K562 (cell line): ENCODE measurements at regions not wholly inside any gene's neighbourhood (a gene's known extent, or its start where the extent isn't known, plus 50 kb on each side); places are given as distances from the start of the nearest gene placed in this dataset.

Experiments used
- ELK1 ChIP-seq: sonication (generic); formaldehyde crosslinking; IDR thresholded peaks from 2 replicates; pipeline ENCODE4 v1.8.1; 2022; ENCODE audit warnings: missing genetic modification reagents
- HNRNPUL1 ChIP-seq: fragments of 200-400 bp; formaldehyde crosslinking; IDR thresholded peaks from 2 replicates; pipeline ENCODE4 v1.6.1; 2017; ENCODE audit warnings: low read length
- KLF16 ChIP-seq: IDR thresholded peaks from 2 replicates; pipeline ENCODE4 v1.6.1; 2016; ENCODE audit warnings: antibody characterized with exemption
- NFIC ChIP-seq: fragments of 450-650 bp; IDR thresholded peaks from 2 replicates; pipeline ENCODE4 v1.6.1; 2017; ENCODE audit warnings: mild to moderate bottlenecking, inconsistent platforms
- SMARCA5 ChIP-seq: fragments of 450-650 bp; IDR thresholded peaks from 2 replicates; pipeline ENCODE4 v1.6.1; 2016
- TCFL5 ChIP-seq: fragments of 250-450 bp; sonication (Bioruptor Pico); conservative IDR thresholded peaks from 2 replicates; pipeline ENCODE4 v1.6.1; 2021; ENCODE audit warnings: mild to moderate bottlenecking, moderate library complexity, matching md5 sums
- UBTF ChIP-seq, 2 experiments: IDR thresholded peaks; 2 replicates each; pipeline ENCODE4 v1.6.1; 2012; ENCODE audit warnings: improper control_type of control experiment in 2 of 2, low read depth in 2 of 2, low read length in 2 of 2, borderline replicate concordance in 1 of 2
- ZNF232 ChIP-seq: sonication (generic); formaldehyde crosslinking; IDR thresholded peaks from 2 replicates; pipeline ENCODE4 v1.8.0; 2022; ENCODE audit warnings: mild to moderate bottlenecking, missing genetic modification reagents
- ZNF830 ChIP-seq: fragments of 250-450 bp; sonication (Bioruptor Pico); IDR thresholded peaks from 2 replicates; pipeline ENCODE4 v1.5.0; 2021; ENCODE audit warnings: mild to moderate bottlenecking
- TF ChIP-seq, protein P1 (sequence below): fragments of 250-450 bp; sonication (Bioruptor Pico); IDR thresholded peaks from 2 replicates; pipeline ENCODE4 v1.5.0; 2021
- TF ChIP-seq, protein P2 (sequence below): sonication (generic); formaldehyde crosslinking; IDR thresholded peaks from 2 replicates; pipeline ENCODE4 v1.8.1; 2022; ENCODE audit warnings: missing genetic modification reagents
- TF ChIP-seq, protein P3 (sequence below), 3 experiments: IDR thresholded peaks in 2 of 3; conservative IDR thresholded peaks in 1 of 3; 2 replicates each; pipeline ENCODE4 v1.5.1; 2011 to 2012; ENCODE audit warnings: low read length in 3 of 3, mild to moderate bottlenecking in 3 of 3, control low read depth in 2 of 3, improper control_type of control experiment in 1 of 3, inconsistent platforms in 1 of 3, low read depth in 1 of 3, mixed read lengths in 1 of 3, moderate library complexity in 1 of 3; ENCODE audit not compliant: insufficient read depth in 2 of 3

- TF ChIP-seq, protein P1, sequence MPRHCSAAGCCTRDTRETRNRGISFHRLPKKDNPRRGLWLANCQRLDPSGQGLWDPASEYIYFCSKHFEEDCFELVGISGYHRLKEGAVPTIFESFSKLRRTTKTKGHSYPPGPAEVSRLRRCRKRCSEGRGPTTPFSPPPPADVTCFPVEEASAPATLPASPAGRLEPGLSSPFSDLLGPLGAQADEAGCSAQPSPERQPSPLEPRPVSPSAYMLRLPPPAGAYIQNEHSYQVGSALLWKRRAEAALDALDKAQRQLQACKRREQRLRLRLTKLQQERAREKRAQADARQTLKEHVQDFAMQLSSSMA (CRISPR knock-in tag) = no peak
- TF ChIP-seq NFIC (no peak), SMARCA5 (no peak), ZNF232 (CRISPR knock-in tag) (no peak), KLF16 (no peak), HNRNPUL1 (no peak), ZNF830 (CRISPR knock-in tag) (no peak), TCFL5 (CRISPR knock-in tag) (no peak), ELK1 (CRISPR knock-in tag) (no peak), UBTF (IDR thresholded peaks at IDR 0.05; ENCODE audit: borderline replicate concordance in 1 of 2, low read depth in 2 of 2, low read length in 2 of 2) (no peak)
- TF ChIP-seq, protein P2, sequence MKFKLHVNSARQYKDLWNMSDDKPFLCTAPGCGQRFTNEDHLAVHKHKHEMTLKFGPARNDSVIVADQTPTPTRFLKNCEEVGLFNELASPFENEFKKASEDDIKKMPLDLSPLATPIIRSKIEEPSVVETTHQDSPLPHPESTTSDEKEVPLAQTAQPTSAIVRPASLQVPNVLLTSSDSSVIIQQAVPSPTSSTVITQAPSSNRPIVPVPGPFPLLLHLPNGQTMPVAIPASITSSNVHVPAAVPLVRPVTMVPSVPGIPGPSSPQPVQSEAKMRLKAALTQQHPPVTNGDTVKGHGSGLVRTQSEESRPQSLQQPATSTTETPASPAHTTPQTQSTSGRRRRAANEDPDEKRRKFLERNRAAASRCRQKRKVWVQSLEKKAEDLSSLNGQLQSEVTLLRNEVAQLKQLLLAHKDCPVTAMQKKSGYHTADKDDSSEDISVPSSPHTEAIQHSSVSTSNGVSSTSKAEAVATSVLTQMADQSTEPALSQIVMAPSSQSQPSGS (CRISPR knock-in tag) = no peak
- TF ChIP-seq, protein P3, sequence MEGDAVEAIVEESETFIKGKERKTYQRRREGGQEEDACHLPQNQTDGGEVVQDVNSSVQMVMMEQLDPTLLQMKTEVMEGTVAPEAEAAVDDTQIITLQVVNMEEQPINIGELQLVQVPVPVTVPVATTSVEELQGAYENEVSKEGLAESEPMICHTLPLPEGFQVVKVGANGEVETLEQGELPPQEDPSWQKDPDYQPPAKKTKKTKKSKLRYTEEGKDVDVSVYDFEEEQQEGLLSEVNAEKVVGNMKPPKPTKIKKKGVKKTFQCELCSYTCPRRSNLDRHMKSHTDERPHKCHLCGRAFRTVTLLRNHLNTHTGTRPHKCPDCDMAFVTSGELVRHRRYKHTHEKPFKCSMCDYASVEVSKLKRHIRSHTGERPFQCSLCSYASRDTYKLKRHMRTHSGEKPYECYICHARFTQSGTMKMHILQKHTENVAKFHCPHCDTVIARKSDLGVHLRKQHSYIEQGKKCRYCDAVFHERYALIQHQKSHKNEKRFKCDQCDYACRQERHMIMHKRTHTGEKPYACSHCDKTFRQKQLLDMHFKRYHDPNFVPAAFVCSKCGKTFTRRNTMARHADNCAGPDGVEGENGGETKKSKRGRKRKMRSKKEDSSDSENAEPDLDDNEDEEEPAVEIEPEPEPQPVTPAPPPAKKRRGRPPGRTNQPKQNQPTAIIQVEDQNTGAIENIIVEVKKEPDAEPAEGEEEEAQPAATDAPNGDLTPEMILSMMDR (IDR thresholded peaks at IDR 0.05 in 2 of 3, conservative IDR thresholded peaks at IDR 0.05 in 1 of 3; ENCODE audit: insufficient read depth in 2 of 3, low read depth in 1 of 3, low read length in 3 of 3) = no peak
These were observed 481.6 kb downstream of the LPIN1 start for GRCh38 chr2:12227941-12228608.
